ENCODE measurements at regions not wholly inside any gene's neighbourhood (a gene's known extent, or its start where the extent isn't known, plus 50 kb on each side); places are given as distances from the start of the nearest gene placed in this dataset.

DNA sequence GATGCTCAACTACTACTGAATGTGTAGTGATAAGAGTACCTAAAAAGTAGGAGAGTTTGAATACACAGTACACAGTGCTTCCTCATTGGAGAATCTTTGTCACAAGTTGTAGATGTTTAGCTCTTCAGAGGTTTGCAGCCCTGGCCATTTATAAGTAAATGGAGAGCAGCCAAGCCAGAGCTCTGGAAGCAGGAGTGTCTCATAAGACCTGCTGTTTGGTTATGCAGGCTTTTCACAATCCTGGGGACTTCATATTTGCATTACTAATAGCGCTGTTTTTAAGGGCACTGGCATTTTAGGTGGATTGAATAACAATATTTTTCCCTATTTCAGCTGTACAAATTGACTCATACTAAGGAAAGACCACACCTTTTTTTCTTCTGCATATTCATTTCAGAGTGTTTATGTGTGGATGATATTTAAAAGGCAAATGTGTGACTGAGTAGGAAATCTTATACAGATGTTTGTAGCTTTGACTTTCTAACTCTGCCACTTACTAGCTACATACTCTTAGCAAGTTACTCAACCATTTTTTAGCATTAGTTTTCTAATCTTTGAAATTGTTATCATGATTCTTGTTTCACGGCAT, 730.5 kb upstream of the MAP3K7 start (continued):
- no peak for TF ChIP-seq MAZ (IDR thresholded peaks at IDR 0.05; ENCODE audit: borderline replicate concordance, low read depth, low read length)
- TF ChIP-seq, protein P1, sequence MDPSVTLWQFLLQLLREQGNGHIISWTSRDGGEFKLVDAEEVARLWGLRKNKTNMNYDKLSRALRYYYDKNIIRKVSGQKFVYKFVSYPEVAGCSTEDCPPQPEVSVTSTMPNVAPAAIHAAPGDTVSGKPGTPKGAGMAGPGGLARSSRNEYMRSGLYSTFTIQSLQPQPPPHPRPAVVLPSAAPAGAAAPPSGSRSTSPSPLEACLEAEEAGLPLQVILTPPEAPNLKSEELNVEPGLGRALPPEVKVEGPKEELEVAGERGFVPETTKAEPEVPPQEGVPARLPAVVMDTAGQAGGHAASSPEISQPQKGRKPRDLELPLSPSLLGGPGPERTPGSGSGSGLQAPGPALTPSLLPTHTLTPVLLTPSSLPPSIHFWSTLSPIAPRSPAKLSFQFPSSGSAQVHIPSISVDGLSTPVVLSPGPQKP (IDR thresholded peaks at IDR 0.05; ENCODE audit: low read depth, low read length): no peak
- TF ChIP-seq HOXB5 (CRISPR knock-in tag; IDR thresholded peaks at IDR 0.05): no peak

DNA sequence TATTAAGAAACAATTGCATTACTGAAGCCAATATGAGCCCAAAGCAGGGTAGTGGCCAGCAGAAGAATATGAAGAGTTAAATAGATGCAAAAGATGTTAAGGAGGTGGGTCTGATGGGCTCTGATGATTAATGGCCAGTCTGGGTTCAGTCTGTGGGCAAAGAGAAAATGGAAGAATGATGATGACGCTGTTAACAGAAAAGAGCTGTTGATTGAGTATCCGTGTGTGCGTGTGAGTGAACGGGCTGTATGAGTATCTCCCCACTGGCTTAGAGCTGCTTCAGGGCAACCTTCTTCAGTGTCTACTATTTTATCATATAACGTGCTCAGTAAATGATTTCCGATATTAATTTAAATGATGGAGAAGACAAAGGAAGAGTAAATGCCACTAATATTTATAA, 723.3 kb upstream of the MAP3K7 start:
- no peak for FAIRE-seq
- ChIA-PET CTCF (interaction anchor here (0.5 kb wide), 1 partner anchor 194 kb away, joined by 3 read pairs; no protein-coding TSS in a partner anchor), POLR2A (no interaction called here)
- TF ChIP-seq RARB (CRISPR knock-in tag; IDR thresholded peaks at IDR 0.05): no peak
- TF ChIP-seq PHF8 (IDR thresholded peaks at IDR 0.05; ENCODE audit: borderline replicate concordance, low read depth): no peak
- TF ChIP-seq RNF2 (IDR thresholded peaks at IDR 0.05; ENCODE audit: borderline replicate concordance, low read depth): no peak
- TF ChIP-seq, protein P2, sequence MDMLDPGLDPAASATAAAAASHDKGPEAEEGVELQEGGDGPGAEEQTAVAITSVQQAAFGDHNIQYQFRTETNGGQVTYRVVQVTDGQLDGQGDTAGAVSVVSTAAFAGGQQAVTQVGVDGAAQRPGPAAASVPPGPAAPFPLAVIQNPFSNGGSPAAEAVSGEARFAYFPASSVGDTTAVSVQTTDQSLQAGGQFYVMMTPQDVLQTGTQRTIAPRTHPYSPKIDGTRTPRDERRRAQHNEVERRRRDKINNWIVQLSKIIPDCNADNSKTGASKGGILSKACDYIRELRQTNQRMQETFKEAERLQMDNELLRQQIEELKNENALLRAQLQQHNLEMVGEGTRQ (IDR thresholded peaks at IDR 0.05): no peak
- TF ChIP-seq POLR2AphosphoS2 (conservative IDR thresholded peaks at IDR 0.05; ENCODE audit: low read length): no peak
- TF ChIP-seq ZNF302 (CRISPR knock-in tag; IDR thresholded peaks at IDR 0.05): no peak
- no peak for TF ChIP-seq ESRRA (IDR thresholded peaks at IDR 0.05; ENCODE audit: borderline replicate concordance, low read length)
- TF ChIP-seq, protein P3, sequence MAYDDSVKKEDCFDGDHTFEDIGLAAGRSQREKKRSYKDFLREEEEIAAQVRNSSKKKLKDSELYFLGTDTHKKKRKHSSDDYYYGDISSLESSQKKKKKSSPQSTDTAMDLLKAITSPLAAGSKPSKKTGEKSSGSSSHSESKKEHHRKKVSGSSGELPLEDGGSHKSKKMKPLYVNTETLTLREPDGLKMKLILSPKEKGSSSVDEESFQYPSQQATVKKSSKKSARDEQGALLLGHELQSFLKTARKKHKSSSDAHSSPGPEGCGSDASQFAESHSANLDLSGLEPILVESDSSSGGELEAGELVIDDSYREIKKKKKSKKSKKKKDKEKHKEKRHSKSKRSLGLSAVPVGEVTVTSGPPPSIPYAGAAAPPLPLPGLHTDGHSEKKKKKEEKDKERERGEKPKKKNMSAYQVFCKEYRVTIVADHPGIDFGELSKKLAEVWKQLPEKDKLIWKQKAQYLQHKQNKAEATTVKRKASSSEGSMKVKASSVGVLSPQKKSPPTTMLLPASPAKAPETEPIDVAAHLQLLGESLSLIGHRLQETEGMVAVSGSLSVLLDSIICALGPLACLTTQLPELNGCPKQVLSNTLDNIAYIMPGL (CRISPR knock-in tag; IDR thresholded peaks at IDR 0.05; ENCODE audit: borderline replicate concordance): no peak
- TF ChIP-seq KDM5A (IDR thresholded peaks at IDR 0.05): no peak
- TF ChIP-seq, protein P4, sequence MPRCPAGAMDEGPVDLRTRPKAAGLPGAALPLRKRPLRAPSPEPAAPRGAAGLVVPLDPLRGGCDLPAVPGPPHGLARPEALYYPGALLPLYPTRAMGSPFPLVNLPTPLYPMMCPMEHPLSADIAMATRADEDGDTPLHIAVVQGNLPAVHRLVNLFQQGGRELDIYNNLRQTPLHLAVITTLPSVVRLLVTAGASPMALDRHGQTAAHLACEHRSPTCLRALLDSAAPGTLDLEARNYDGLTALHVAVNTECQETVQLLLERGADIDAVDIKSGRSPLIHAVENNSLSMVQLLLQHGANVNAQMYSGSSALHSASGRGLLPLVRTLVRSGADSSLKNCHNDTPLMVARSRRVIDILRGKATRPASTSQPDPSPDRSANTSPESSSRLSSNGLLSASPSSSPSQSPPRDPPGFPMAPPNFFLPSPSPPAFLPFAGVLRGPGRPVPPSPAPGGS (IDR thresholded peaks at IDR 0.05): no peak
- no peak for TF ChIP-seq POLR2A (IDR thresholded peaks at IDR 0.05; ENCODE audit: low read length)
- no peak for TF ChIP-seq HOXA7 (CRISPR knock-in tag; IDR thresholded peaks at IDR 0.05)
- no peak for TF ChIP-seq BHLHE40 (IDR thresholded peaks at IDR 0.05; ENCODE audit: low read depth, low read length)
- no peak for TF ChIP-seq TP53 (CRISPR knock-in tag; IDR thresholded peaks at IDR 0.05)
- TF ChIP-seq CBX8 (IDR thresholded peaks at IDR 0.05): no peak
- no peak for TF ChIP-seq RCOR1 (IDR thresholded peaks at IDR 0.05; ENCODE audit: low read depth, low read length)
- no peaks in the 10 kb centered on the region for H3K4me1 ChIP-seq
- H3K27ac ChIP-seq: no peak overlapping the region
- DNase-seq (ENCODE audit: low read depth in 1 of 2, low spot score in 1 of 2): no peak
- no peak for ATAC-seq
- H3K4me2 ChIP-seq: no peak overlapping the region
- H3K9me3 ChIP-seq: no peaks in the 10 kb centered on the region
- H3K4me3 ChIP-seq: no peak overlapping the region
- 63% methylated on average over 6 of the region's 6 CpGs for WGBS (ENCODE audit: missing lambda C conversion rate)

DNA sequence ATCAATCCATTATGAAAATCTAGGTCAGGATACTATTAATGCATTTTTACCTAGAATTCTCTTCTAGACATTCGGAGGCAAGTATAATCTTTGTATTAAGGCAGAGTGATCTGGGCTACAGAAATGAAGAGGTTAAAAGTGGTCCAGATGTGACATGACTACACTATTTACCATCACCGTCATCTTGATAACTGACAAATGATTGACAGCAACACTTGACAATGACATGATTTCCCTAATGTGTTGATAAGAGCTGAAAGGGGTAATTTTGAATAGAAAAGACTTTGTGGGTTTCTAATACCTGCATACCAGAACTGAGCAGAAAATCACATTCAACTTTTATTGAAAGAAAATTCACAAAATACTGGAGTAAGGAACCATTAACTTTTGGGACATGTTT, 718.9 kb upstream of the MAP3K7 start:
- FAIRE-seq (no peak), ATAC-seq (no peak), DNase-seq (ENCODE audit: low read depth in 1 of 2, low spot score in 1 of 2) (no peak)
- TF ChIP-seq, protein P4 (IDR thresholded peaks at IDR 0.05): no peak
- no peak for TF ChIP-seq NFE2L2 (conservative IDR thresholded peaks at IDR 0.05; ENCODE audit: low read length)
- TF ChIP-seq CHD4 (IDR thresholded peaks at IDR 0.05; ENCODE audit: borderline replicate concordance): no peak
- TF ChIP-seq JUN (IDR thresholded peaks at IDR 0.05): no peak
- no peak for TF ChIP-seq BHLHE40 (IDR thresholded peaks at IDR 0.05; ENCODE audit: low read depth, low read length)
- no peak for TF ChIP-seq CHD2 (IDR thresholded peaks at IDR 0.05; ENCODE audit: low read length, partially characterized antibody)
- TF ChIP-seq, protein P5, sequence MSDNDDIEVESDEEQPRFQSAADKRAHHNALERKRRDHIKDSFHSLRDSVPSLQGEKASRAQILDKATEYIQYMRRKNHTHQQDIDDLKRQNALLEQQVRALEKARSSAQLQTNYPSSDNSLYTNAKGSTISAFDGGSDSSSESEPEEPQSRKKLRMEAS (IDR thresholded peaks at IDR 0.05): no peak
- no peak for TF ChIP-seq FOXS1 (CRISPR knock-in tag; IDR thresholded peaks at IDR 0.05)
- no peak for TF ChIP-seq TFCP2L1 (CRISPR knock-in tag; IDR thresholded peaks at IDR 0.05)
- WGBS (ENCODE audit: missing lambda C conversion rate): 37% methylated on average over 2 of the region's 2 CpGs
- Histone ChIP-seq H3K4me3 (no peak overlapping the region), H3K4me2 (no peak overlapping the region), H3K4me1 (no peaks in the 10 kb centered on the region), H3K9me3 (no peaks in the 10 kb centered on the region), H3K27ac (no peak overlapping the region)
- POLR2A ChIA-PET: no interaction called here
- CTCF ChIA-PET: no interaction called here
